ENCODE measurements at regions not wholly inside any gene's neighbourhood (a gene's known extent, or its start where the extent isn't known, plus 50 kb on each side); places are given as distances from the start of the nearest gene placed in this dataset.

DNA sequence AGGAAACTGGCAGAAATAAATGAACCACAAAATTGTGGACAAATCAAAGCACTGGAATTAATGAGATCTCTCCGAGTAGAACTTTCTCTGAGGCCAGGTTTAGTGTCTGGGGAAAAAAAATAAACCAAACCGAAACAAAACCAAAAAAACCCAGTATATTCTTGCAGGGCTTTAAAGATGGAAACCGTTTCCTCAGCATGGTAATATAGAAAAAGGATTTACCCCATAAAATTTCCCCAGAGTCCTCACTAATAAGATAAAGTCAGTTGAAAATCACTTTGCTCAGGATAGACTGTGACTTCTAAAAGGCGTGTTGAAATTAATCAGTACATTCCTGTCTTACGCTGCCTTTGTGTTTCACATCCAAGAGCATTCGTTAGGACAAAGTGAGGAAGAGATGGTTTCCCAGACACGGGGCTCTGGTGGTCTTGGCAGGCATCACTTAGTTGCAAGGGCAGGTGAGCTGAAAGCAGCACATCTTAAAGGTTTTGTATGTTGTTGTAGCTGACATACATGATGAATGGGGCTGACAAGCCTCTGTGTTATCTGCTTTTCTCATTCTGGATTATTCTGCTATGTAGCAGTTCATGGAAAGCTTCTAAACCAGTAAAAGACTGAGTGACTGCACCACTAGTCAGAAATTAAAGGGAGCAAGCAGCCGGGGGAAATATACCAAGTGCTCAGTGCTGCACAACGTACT, 85.2 kb upstream of the PRL start:
- H3K27ac ChIP-seq = no peak overlapping the region
- no peak overlapping the region for H3K4me3 ChIP-seq
- TF ChIP-seq, protein P1, sequence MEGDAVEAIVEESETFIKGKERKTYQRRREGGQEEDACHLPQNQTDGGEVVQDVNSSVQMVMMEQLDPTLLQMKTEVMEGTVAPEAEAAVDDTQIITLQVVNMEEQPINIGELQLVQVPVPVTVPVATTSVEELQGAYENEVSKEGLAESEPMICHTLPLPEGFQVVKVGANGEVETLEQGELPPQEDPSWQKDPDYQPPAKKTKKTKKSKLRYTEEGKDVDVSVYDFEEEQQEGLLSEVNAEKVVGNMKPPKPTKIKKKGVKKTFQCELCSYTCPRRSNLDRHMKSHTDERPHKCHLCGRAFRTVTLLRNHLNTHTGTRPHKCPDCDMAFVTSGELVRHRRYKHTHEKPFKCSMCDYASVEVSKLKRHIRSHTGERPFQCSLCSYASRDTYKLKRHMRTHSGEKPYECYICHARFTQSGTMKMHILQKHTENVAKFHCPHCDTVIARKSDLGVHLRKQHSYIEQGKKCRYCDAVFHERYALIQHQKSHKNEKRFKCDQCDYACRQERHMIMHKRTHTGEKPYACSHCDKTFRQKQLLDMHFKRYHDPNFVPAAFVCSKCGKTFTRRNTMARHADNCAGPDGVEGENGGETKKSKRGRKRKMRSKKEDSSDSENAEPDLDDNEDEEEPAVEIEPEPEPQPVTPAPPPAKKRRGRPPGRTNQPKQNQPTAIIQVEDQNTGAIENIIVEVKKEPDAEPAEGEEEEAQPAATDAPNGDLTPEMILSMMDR (IDR thresholded peaks at IDR 0.05) = no peak
- H3K4me1 ChIP-seq = no peaks in the 10 kb centered on the region
- H3K9me3 ChIP-seq = no peaks in the 10 kb centered on the region
- no peak for DNase-seq (ENCODE audit: low spot score)
- H3K36me3 ChIP-seq = no peaks in the 10 kb centered on the region
- no peaks in the 10 kb centered on the region for H3K27me3 ChIP-seq

DNA sequence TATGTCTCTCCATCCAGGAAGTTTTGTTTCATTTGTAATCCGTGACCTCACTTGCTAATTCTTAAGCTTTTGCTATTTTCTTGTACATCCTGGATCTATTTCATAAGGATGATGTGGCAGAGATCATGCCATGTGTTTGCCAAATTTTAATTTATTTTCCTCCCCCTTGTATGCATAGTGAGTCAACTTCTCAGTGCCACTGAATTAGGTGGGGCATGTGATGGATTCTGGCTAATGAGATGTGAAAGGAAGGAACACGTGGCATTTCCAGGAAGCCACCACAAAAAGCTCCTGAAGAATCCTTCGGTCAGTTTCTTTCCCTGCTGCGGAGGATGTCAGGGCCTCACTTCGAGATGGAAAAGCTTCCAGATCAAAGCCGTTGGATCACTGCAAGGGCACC, 86.2 kb upstream of the PRL start:
- TF ChIP-seq, protein P1 (IDR thresholded peaks at IDR 0.05) = no peak
- H3K4me3 ChIP-seq = no peak overlapping the region
- DNase-seq (ENCODE audit: low spot score) = no peak

GRCh38 chr6:22392711-22393110, 95.9 kb upstream of the PRL start:
- no peak for DNase-seq (ENCODE audit: low spot score)
- TF ChIP-seq, protein P1 (IDR thresholded peaks at IDR 0.05) = no peak
- Histone ChIP-seq H3K4me3 (no peak overlapping the region), H3K4me1 (no peaks in the 10 kb centered on the region), H3K27me3 (no peaks in the 10 kb centered on the region), H3K27ac (no peak overlapping the region), H3K36me3 (no peaks in the 10 kb centered on the region), H3K9me3 (no peaks in the 10 kb centered on the region)

More for the DNA sequence above, 86.2 kb upstream of the PRL start:
- Histone ChIP-seq H3K4me1 (no peaks in the 10 kb centered on the region), H3K36me3 (no peaks in the 10 kb centered on the region), H3K9me3 (no peaks in the 10 kb centered on the region), H3K27me3 (no peaks in the 10 kb centered on the region), H3K27ac (no peak overlapping the region)

GRCh38 chr6:22394691-22395090, 97.9 kb upstream of the PRL start:
- Histone ChIP-seq H3K4me3 (no peak overlapping the region), H3K9me3 (no peaks in the 10 kb centered on the region), H3K4me1 (no peaks in the 10 kb centered on the region), H3K27ac (no peak overlapping the region), H3K36me3 (no peaks in the 10 kb centered on the region), H3K27me3 (no peaks in the 10 kb centered on the region)
- DNase-seq (ENCODE audit: low spot score) = no peak
- TF ChIP-seq, protein P1 (IDR thresholded peaks at IDR 0.05) = no peak

- Histone ChIP-seq H3K4me3 (no peak overlapping the region), H3K9me3 (no peaks in the 10 kb centered on the region), H3K4me1 (no peaks in the 10 kb centered on the region), H3K27ac (no peak overlapping the region), H3K36me3 (no peaks in the 10 kb centered on the region), H3K27me3 (no peaks in the 10 kb centered on the region)
- no peak for DNase-seq (ENCODE audit: low spot score)
- TF ChIP-seq, protein P1 (IDR thresholded peaks at IDR 0.05) = no peak
These were observed 102.9 kb upstream of the PRL start for GRCh38 chr6:22399693-22400092.

DNA sequence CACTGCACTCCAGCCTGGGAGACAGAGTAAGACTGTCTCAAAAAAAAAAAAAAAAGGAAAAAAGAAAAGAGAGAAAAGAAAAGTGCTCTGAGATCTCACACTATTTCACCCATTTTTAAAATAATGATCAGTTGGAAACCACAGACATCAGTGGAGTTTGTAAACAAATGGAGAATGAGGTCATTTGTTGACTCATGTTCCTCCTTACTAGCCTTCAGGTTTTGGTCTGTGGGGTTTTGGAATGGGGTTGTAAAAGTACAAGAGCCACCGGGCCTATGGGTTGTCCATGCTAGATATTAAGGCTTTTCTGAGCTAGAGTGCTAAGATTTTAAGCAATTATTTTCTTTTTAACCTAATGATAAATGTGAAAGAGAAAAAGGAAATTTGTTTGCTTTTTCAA, 104.4 kb upstream of the PRL start:
- Histone ChIP-seq H3K9me3 (no peaks in the 10 kb centered on the region), H3K27ac (no peak overlapping the region), H3K4me3 (no peak overlapping the region), H3K27me3 (no peaks in the 10 kb centered on the region), H3K36me3 (no peaks in the 10 kb centered on the region), H3K4me1 (no peaks in the 10 kb centered on the region)
- DNase-seq (ENCODE audit: low spot score) = no peak
- TF ChIP-seq, protein P1 (IDR thresholded peaks at IDR 0.05) = no peak

Data from right atrium auricular region (tissue), 2 donors.